Uterus (tissue), 2 donors: ENCODE measurements at regions not wholly inside any gene's neighbourhood (a gene's known extent, or its start where the extent isn't known, plus 50 kb on each side); places are given as distances from the start of the nearest gene placed in this dataset.

Experiments
- POLR2A ChIP-seq, 2 donors: fragments of 450-650 bp; IDR thresholded peaks; one replicate each; pipeline ENCODE4 v1.6.1; 2016; ENCODE audit warnings: antibody characterized with exemption in 2 of 2, mild to moderate bottlenecking in 1 of 2, moderate library complexity in 1 of 2
- TF ChIP-seq, protein P1 (sequence below), 4 experiments: fragments of 200-600 bp in 2 of 4; fragments of 450-650 bp in 2 of 4; sonication (generic) in 2 of 4; IDR thresholded peaks; one replicate each; pipeline ENCODE4 v1.5.1; 2016 to 2019; ENCODE audit warnings: antibody characterized with exemption in 4 of 4, mild to moderate bottlenecking in 2 of 4, moderate library complexity in 1 of 4

DNA sequence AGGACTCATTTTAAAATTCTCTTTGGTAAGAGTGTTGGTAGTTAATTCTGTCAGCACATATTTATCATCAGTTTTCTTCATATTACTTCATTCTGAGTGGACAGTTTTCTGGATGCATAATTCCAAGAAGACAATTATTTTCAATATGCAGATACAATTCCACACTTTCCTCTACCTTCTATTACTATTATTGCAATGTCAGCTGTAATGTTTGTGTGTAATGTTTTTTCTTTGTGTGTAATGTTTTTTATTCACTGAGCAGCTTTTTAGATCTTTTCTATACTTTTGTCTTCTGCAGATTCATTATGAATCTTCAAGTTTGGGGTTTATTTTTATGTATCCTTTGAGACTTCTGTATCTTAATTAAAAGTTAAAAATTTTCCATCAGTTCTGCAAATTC, 264.0 kb upstream of the VRK2 start:
- TF ChIP-seq, protein P1, sequence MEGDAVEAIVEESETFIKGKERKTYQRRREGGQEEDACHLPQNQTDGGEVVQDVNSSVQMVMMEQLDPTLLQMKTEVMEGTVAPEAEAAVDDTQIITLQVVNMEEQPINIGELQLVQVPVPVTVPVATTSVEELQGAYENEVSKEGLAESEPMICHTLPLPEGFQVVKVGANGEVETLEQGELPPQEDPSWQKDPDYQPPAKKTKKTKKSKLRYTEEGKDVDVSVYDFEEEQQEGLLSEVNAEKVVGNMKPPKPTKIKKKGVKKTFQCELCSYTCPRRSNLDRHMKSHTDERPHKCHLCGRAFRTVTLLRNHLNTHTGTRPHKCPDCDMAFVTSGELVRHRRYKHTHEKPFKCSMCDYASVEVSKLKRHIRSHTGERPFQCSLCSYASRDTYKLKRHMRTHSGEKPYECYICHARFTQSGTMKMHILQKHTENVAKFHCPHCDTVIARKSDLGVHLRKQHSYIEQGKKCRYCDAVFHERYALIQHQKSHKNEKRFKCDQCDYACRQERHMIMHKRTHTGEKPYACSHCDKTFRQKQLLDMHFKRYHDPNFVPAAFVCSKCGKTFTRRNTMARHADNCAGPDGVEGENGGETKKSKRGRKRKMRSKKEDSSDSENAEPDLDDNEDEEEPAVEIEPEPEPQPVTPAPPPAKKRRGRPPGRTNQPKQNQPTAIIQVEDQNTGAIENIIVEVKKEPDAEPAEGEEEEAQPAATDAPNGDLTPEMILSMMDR (IDR thresholded peaks at IDR 0.05): no peak
- TF ChIP-seq POLR2A (IDR thresholded peaks at IDR 0.05): no peak
